ENCODE measurements at regions not wholly inside any gene's neighbourhood (a gene's known extent, or its start where the extent isn't known, plus 50 kb on each side); places are given as distances from the start of the nearest gene placed in this dataset.

DNA sequence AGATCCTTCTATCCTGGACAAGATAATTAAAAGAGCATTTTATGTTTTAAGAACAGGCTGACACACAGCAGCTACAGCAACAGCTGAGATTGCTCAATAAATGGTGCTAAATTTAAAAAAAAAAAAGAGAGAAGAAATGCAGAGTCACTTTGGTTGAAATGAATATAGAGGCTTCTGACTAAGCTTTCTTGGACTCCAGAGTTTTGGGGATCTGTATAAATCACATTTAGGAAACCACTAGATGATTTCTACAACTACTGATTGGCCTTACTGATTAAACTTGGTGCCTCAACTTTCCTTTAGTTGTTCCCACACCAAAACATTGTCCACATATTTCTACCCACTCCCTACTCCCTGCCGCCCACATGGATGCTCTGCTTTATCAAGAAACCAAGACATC, 132.9 kb upstream of the ZBTB20 start:
- TF ChIP-seq, protein P1, sequence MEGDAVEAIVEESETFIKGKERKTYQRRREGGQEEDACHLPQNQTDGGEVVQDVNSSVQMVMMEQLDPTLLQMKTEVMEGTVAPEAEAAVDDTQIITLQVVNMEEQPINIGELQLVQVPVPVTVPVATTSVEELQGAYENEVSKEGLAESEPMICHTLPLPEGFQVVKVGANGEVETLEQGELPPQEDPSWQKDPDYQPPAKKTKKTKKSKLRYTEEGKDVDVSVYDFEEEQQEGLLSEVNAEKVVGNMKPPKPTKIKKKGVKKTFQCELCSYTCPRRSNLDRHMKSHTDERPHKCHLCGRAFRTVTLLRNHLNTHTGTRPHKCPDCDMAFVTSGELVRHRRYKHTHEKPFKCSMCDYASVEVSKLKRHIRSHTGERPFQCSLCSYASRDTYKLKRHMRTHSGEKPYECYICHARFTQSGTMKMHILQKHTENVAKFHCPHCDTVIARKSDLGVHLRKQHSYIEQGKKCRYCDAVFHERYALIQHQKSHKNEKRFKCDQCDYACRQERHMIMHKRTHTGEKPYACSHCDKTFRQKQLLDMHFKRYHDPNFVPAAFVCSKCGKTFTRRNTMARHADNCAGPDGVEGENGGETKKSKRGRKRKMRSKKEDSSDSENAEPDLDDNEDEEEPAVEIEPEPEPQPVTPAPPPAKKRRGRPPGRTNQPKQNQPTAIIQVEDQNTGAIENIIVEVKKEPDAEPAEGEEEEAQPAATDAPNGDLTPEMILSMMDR (IDR thresholded peaks at IDR 0.05; ENCODE audit: unreplicated experiment) = no peak

DNA sequence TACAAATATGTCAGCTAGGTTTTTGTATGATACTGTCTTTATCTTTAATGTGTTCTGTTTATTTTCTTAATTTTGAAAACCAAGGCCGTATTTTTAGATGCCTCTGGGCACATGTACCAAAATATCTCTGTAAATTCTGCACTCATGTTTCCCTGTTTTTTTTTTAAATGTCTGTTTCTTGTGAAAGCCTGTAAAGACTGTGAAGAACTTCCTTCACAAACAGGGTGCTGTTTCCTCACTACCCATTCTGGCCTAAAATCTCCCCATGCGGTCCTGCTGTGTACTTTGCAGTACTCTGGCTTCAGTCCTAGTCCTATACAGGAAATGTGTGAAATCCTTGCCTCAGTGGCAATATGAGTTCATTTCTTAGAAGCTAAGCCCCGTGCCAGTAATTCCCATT, 133.4 kb upstream of the ZBTB20 start:
- Mint-ChIP-seq H3K27ac (no peak overlapping the region), H3K27me3 (ENCODE audit: low read depth) (peaks cover 3% of the 10 kb centered on the region), H3K9me3 (peaks cover 3% of the 10 kb centered on the region), H3K36me3 (no peaks in the 10 kb centered on the region), H3K4me3 (no peak overlapping the region), H3K4me1 (peaks cover 2% of the 10 kb centered on the region)
- DNase-seq (ENCODE audit: low spot score in 2 of 2, unreplicated experiment in 2 of 2) = no peak
- TF ChIP-seq, protein P1 (IDR thresholded peaks at IDR 0.05; ENCODE audit: unreplicated experiment) = no peak

More for the DNA sequence above, 132.9 kb upstream of the ZBTB20 start:
- Mint-ChIP-seq H3K36me3 (no peaks in the 10 kb centered on the region), H3K9me3 (peaks cover 3% of the 10 kb centered on the region), H3K4me1 (peaks cover 2% of the 10 kb centered on the region), H3K27ac (no peak overlapping the region), H3K27me3 (ENCODE audit: low read depth) (peaks cover 3% of the 10 kb centered on the region), H3K4me3 (no peak overlapping the region)
- DNase-seq (ENCODE audit: low spot score in 2 of 2, unreplicated experiment in 2 of 2) = no peak

DNA sequence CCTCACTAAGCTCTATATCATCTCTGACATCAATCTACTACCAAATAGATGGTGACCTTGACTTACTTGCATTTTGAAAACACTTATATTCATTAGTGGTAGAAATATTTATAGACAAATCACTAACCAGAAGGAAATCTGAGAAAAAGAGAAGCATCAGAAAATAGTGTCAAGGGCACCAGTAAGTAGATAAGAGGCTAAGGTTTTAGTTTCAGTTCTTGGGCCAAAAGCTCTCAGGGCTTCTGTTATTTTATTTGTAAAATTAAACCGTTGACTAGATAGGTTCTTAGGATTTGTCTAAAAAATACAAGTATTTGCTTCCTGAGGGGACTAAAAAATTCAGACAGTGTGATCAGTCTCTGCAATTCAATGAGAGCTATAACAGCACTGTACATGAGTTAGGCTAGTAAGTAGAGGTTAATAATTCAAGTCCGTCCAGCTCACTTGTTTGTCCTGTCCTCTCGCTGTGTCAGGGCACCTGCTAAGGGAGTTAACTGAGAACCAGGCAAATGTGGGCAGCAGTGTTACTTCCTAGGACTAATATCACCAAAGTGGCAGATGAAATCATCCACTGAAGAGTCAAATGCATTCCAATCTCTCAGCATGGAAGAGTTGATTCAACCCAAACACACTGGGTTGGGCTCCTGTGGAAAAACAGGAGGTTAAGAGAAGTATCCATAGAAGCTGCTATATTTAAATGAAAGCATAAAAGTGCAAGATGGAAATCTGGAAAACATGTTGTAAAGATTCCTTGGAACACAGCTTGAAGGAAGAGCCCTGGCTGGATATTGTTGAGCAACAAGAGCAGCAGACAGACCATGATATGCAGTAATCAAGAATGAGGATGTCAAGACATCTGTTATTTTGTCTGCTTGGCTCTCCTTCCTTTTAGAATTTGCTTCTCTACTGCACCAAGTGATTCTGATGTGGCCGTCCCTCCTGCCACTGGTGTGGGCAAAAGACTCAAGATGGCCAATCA, 134.9 kb upstream of the ZBTB20 start:
- Mint-ChIP-seq H3K27me3 (ENCODE audit: low read depth) (peaks cover 3% of the 10 kb centered on the region), H3K27ac (no peak overlapping the region), H3K4me1 (peaks cover 2% of the 10 kb centered on the region), H3K4me3 (no peak overlapping the region), H3K36me3 (no peaks in the 10 kb centered on the region), H3K9me3 (peaks cover 3% of the 10 kb centered on the region)
- DNase-seq (ENCODE audit: low spot score in 2 of 2, unreplicated experiment in 2 of 2) = no peak
- TF ChIP-seq, protein P1 (IDR thresholded peaks at IDR 0.05; ENCODE audit: unreplicated experiment) = no peak

DNA sequence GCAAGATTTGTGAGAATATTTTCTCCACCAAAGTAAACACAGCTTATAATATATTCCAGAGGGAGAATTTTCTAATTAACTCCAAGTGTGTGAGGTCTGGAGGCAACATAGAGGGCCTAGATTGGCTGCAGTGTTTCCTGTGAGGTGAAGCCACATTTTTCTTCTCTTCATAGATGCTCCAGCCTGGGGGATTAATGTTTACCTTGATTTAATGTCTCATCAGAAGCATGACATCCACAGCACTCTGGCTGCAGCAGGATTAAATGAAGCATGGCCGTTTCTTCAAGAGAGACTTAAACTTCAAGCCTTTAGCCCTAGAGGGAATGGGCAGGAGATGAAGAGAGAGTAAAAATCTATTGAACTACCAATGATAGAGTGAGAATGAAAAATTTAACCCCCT, 137.9 kb upstream of the ZBTB20 start:
- Mint-ChIP-seq H3K9me3 (peaks cover 3% of the 10 kb centered on the region), H3K4me3 (no peak overlapping the region), H3K4me1 (peaks cover 2% of the 10 kb centered on the region), H3K27ac (no peak overlapping the region), H3K27me3 (ENCODE audit: low read depth) (peaks cover 1% of the 10 kb centered on the region), H3K36me3 (no peaks in the 10 kb centered on the region)
- TF ChIP-seq, protein P1 (IDR thresholded peaks at IDR 0.05; ENCODE audit: unreplicated experiment) = no peak
- DNase-seq (ENCODE audit: low spot score in 2 of 2, unreplicated experiment in 2 of 2) = no peak

DNA sequence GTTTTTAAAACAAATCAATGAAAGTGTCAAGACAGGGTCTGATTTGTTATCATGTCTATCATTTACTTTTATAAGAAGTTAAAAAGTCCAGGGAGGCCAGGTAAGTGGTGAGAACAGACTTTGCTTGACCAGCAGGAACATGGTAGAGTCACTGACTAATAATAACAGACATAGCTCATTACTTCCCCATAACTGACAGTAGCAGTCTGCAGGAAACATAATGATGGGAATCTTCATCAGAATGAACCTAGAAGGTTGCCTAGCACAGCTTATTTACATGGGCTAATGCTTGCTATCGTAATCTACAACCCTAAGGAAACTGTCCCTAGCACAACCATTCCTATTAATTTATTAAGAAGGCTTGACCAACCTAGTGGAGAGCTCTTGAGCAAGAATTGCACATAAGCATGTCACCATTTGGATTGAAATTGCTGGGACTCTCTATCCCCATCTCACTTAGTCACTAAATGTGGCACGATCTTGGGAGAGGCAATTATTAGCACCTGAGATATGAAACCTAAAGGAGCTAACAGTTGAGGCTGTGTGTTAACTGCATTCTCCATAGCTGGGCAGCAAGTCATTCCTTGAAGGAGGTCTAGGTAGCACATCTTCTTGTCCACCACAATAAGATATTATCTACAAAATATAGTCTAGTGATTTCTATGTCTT, 139.6 kb upstream of the ZBTB20 start:
- no peak overlapping the region for H3K4me3 Mint-ChIP-seq
- no peak for DNase-seq (ENCODE audit: low spot score in 2 of 2, unreplicated experiment in 2 of 2)
- H3K36me3 Mint-ChIP-seq = no peaks in the 10 kb centered on the region
- H3K4me1 Mint-ChIP-seq = no peaks in the 10 kb centered on the region
- peaks cover 3% of the 10 kb centered on the region for H3K9me3 Mint-ChIP-seq
- TF ChIP-seq, protein P1 (IDR thresholded peaks at IDR 0.05; ENCODE audit: unreplicated experiment) = no peak
- H3K27ac Mint-ChIP-seq = no peak overlapping the region
- H3K27me3 Mint-ChIP-seq (ENCODE audit: low read depth) = peaks cover 1% of the 10 kb centered on the region
